ENCODE measurements at regions not wholly inside any gene's neighbourhood (a gene's known extent, or its start where the extent isn't known, plus 50 kb on each side); places are given as distances from the start of the nearest gene placed in this dataset.

DNA sequence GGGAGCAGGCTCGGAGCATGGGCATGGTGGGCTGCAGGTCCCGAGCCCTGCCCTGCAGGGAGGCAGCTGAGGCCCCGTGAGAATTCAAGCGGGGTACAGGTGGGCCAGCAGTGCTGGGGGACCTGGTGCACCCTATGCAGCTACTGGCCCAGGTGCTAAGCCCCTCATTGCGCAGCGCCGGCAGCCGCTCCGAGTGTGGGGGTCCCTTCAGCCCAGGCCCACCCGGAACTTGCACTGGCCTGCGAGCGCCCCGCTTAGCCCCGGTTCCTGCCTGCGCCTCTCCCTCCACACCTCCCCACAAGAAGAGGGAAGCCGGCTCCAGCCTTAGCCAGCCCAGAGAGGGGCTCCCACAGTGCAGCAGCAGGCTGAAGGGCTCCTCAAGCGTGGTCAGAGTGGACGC is 250.7 kb downstream of the CRPPA start:
- H3K4me1 ChIP-seq (ENCODE audit: control insufficient read depth in 4 of 4, insufficient read depth in 4 of 4, low read length in 3 of 4) = no peaks in the 10 kb centered on the region
- no peak overlapping the region for H3K9ac ChIP-seq (ENCODE audit: low read depth in 1 of 2, low read length in 2 of 2)
- no peak for TF ChIP-seq TAF1 (conservative IDR thresholded peaks at IDR 0.05)
- H3K4me3 ChIP-seq (ENCODE audit: low read depth in 1 of 3, low read length in 3 of 3) = no peak overlapping the region
- no peak for DNase-seq (ENCODE audit: low spot score)
- peaks cover 0 to 2% (median 0%) of the 10 kb centered on the region in 4 donors for H3K9me3 ChIP-seq (ENCODE audit: control insufficient read depth in 4 of 4, low read length in 3 of 4)
- 94% methylated on average over 18 of the region's 18 CpGs for WGBS
- H3K36me3 ChIP-seq (ENCODE audit: control insufficient read depth in 4 of 4, insufficient read depth in 3 of 4, low read depth in 1 of 4, low read length in 3 of 4) = no peaks in the 10 kb centered on the region
- H3K27ac ChIP-seq (ENCODE audit: low read depth in 1 of 2, low read length in 2 of 2) = no peak overlapping the region
- H3K27me3 ChIP-seq (ENCODE audit: control insufficient read depth in 4 of 4, insufficient read depth in 4 of 4, low read length in 3 of 4) = no peaks in the 10 kb centered on the region

DNA sequence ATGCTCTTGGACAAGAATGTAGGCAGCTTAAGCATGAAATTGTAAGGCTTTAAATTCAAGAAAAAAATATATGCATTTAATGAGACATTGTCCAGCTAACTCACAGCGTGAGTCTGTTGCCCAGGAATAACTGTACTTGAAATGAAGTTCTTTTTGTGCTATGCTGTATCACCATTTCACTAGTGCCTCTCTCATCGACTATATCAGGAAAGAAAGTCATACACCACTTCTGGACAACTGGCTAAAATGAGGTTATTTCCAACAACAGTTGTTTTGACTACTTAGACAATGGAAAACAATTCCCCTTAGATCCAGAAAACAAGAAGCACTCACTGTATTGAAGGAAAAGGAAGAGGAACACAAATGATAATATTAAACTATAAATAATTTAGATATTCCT is 251.8 kb downstream of the CRPPA start:
- H3K4me3 ChIP-seq (ENCODE audit: low read depth in 1 of 3, low read length in 3 of 3) = no peak overlapping the region
- DNase-seq (ENCODE audit: low spot score) = no peak
- no peaks in the 10 kb centered on the region for H3K36me3 ChIP-seq (ENCODE audit: control insufficient read depth in 4 of 4, insufficient read depth in 3 of 4, low read depth in 1 of 4, low read length in 3 of 4)
- no peak overlapping the region for H3K9ac ChIP-seq (ENCODE audit: low read depth in 1 of 2, low read length in 2 of 2)
- no peaks in the 10 kb centered on the region for H3K4me1 ChIP-seq (ENCODE audit: control insufficient read depth in 4 of 4, insufficient read depth in 4 of 4, low read length in 3 of 4)
- no peak overlapping the region for H3K27ac ChIP-seq (ENCODE audit: low read depth in 1 of 2, low read length in 2 of 2)
- H3K27me3 ChIP-seq (ENCODE audit: control insufficient read depth in 4 of 4, insufficient read depth in 4 of 4, low read length in 3 of 4) = no peaks in the 10 kb centered on the region
- 90% methylated on average over 2 of the region's 2 CpGs for WGBS
- TF ChIP-seq ATF3 (IDR thresholded peaks at IDR 0.05) (no peak), JUND (IDR thresholded peaks at IDR 0.05) (no peak)
- H3K9me3 ChIP-seq (ENCODE audit: control insufficient read depth in 4 of 4, low read length in 3 of 4) = peaks cover 0 to 2% (median 0%) of the 10 kb centered on the region in 4 donors

- peaks cover 0 to 2% (median 0%) of the 10 kb centered on the region in 4 donors for H3K9me3 ChIP-seq (ENCODE audit: control insufficient read depth in 4 of 4, low read length in 3 of 4)
Measured at GRCh38 chr7:16167526-16167925, 253.8 kb downstream of the CRPPA start.

GRCh38 chr7:16144361-16144760 is 277.0 kb downstream of the CRPPA start:
- Histone ChIP-seq H3K27ac (ENCODE audit: low read depth in 1 of 2, low read length in 2 of 2) (no peak overlapping the region), H3K9me3 (ENCODE audit: control insufficient read depth in 4 of 4, low read length in 3 of 4) (peaks cover 4 to 10% (median 5%) of the 10 kb centered on the region in 4 donors), H3K36me3 (ENCODE audit: control insufficient read depth in 4 of 4, insufficient read depth in 3 of 4, low read depth in 1 of 4, low read length in 3 of 4) (peaks cover 0 to 2% (median 0%) of the 10 kb centered on the region in 4 donors), H3K27me3 (ENCODE audit: control insufficient read depth in 4 of 4, insufficient read depth in 4 of 4, low read length in 3 of 4) (no peaks in the 10 kb centered on the region), H3K4me3 (ENCODE audit: low read depth in 1 of 3, low read length in 3 of 3) (no peak overlapping the region), H3K4me1 (ENCODE audit: control insufficient read depth in 4 of 4, insufficient read depth in 4 of 4, low read length in 3 of 4) (no peaks in the 10 kb centered on the region), H3K9ac (ENCODE audit: low read depth in 1 of 2, low read length in 2 of 2) (no peak overlapping the region)
- DNase-seq (ENCODE audit: low spot score) = no peak
- TF ChIP-seq YY1 (IDR thresholded peaks at IDR 0.05) (no peak), FOXA2 (IDR thresholded peaks at IDR 0.05) (no peak), NR2F2 (IDR thresholded peaks at IDR 0.05) (no peak), ATF3 (IDR thresholded peaks at IDR 0.05) (no peak), GABPA (IDR thresholded peaks at IDR 0.05 in 1 of 2, conservative IDR thresholded peaks at IDR 0.05 in 1 of 2) (no peak), FOXA1 (IDR thresholded peaks at IDR 0.05) (no peak), EGR1 (IDR thresholded peaks at IDR 0.05; ENCODE audit: low read depth in 2 of 2) (no peak), RAD21 (IDR thresholded peaks at IDR 0.05) (no peak), RXRA (IDR thresholded peaks at IDR 0.05) (no peak), JUND (IDR thresholded peaks at IDR 0.05) (no peak)
- TF ChIP-seq, protein P1, sequence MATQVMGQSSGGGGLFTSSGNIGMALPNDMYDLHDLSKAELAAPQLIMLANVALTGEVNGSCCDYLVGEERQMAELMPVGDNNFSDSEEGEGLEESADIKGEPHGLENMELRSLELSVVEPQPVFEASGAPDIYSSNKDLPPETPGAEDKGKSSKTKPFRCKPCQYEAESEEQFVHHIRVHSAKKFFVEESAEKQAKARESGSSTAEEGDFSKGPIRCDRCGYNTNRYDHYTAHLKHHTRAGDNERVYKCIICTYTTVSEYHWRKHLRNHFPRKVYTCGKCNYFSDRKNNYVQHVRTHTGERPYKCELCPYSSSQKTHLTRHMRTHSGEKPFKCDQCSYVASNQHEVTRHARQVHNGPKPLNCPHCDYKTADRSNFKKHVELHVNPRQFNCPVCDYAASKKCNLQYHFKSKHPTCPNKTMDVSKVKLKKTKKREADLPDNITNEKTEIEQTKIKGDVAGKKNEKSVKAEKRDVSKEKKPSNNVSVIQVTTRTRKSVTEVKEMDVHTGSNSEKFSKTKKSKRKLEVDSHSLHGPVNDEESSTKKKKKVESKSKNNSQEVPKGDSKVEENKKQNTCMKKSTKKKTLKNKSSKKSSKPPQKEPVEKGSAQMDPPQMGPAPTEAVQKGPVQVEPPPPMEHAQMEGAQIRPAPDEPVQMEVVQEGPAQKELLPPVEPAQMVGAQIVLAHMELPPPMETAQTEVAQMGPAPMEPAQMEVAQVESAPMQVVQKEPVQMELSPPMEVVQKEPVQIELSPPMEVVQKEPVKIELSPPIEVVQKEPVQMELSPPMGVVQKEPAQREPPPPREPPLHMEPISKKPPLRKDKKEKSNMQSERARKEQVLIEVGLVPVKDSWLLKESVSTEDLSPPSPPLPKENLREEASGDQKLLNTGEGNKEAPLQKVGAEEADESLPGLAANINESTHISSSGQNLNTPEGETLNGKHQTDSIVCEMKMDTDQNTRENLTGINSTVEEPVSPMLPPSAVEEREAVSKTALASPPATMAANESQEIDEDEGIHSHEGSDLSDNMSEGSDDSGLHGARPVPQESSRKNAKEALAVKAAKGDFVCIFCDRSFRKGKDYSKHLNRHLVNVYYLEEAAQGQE (IDR thresholded peaks at IDR 0.05) = no peak
- TF ChIP-seq, protein P2, sequence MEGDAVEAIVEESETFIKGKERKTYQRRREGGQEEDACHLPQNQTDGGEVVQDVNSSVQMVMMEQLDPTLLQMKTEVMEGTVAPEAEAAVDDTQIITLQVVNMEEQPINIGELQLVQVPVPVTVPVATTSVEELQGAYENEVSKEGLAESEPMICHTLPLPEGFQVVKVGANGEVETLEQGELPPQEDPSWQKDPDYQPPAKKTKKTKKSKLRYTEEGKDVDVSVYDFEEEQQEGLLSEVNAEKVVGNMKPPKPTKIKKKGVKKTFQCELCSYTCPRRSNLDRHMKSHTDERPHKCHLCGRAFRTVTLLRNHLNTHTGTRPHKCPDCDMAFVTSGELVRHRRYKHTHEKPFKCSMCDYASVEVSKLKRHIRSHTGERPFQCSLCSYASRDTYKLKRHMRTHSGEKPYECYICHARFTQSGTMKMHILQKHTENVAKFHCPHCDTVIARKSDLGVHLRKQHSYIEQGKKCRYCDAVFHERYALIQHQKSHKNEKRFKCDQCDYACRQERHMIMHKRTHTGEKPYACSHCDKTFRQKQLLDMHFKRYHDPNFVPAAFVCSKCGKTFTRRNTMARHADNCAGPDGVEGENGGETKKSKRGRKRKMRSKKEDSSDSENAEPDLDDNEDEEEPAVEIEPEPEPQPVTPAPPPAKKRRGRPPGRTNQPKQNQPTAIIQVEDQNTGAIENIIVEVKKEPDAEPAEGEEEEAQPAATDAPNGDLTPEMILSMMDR (IDR thresholded peaks at IDR 0.05; ENCODE audit: low read depth, low read length, missing input control) = no peak
- TF ChIP-seq, protein P3, sequence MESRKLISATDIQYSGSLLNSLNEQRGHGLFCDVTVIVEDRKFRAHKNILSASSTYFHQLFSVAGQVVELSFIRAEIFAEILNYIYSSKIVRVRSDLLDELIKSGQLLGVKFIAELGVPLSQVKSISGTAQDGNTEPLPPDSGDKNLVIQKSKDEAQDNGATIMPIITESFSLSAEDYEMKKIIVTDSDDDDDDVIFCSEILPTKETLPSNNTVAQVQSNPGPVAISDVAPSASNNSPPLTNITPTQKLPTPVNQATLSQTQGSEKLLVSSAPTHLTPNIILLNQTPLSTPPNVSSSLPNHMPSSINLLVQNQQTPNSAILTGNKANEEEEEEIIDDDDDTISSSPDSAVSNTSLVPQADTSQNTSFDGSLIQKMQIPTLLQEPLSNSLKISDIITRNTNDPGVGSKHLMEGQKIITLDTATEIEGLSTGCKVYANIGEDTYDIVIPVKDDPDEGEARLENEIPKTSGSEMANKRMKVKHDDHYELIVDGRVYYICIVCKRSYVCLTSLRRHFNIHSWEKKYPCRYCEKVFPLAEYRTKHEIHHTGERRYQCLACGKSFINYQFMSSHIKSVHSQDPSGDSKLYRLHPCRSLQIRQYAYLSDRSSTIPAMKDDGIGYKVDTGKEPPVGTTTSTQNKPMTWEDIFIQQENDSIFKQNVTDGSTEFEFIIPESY (IDR thresholded peaks at IDR 0.05) = no peak
- TF ChIP-seq, protein P4, sequence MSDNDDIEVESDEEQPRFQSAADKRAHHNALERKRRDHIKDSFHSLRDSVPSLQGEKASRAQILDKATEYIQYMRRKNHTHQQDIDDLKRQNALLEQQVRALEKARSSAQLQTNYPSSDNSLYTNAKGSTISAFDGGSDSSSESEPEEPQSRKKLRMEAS (IDR thresholded peaks at IDR 0.05) = no peak
- 87% methylated on average over 4 of the region's 4 CpGs for WGBS

More at GRCh38 chr7:16167526-16167925, 253.8 kb downstream of the CRPPA start:
- no peaks in the 10 kb centered on the region for H3K4me1 ChIP-seq (ENCODE audit: control insufficient read depth in 4 of 4, insufficient read depth in 4 of 4, low read length in 3 of 4)
- no peaks in the 10 kb centered on the region for H3K27me3 ChIP-seq (ENCODE audit: control insufficient read depth in 4 of 4, insufficient read depth in 4 of 4, low read length in 3 of 4)
- no peak for DNase-seq (ENCODE audit: low spot score)
- no peaks in the 10 kb centered on the region for H3K36me3 ChIP-seq (ENCODE audit: control insufficient read depth in 4 of 4, insufficient read depth in 3 of 4, low read depth in 1 of 4, low read length in 3 of 4)
- H3K27ac ChIP-seq (ENCODE audit: low read depth in 1 of 2, low read length in 2 of 2) = no peak overlapping the region
- H3K9ac ChIP-seq (ENCODE audit: low read depth in 1 of 2, low read length in 2 of 2) = no peak overlapping the region
- H3K4me3 ChIP-seq (ENCODE audit: low read depth in 1 of 3, low read length in 3 of 3) = no peak overlapping the region
- 84% methylated on average over 3 of the region's 3 CpGs for WGBS
- no peak for TF ChIP-seq SP1 (IDR thresholded peaks at IDR 0.05)

All from liver (tissue), 8 donors.